ENCODE measurements at regions not wholly inside any gene's neighbourhood (a gene's known extent, or its start where the extent isn't known, plus 50 kb on each side); places are given as distances from the start of the nearest gene placed in this dataset.

- Histone ChIP-seq H3K4me3 (ENCODE audit: low read depth, low read length, poor library complexity, severe bottlenecking) (no peak overlapping the region), H3K4me1 (ENCODE audit: insufficient read depth, low read length, severe bottlenecking) (peaks cover 9% of the 10 kb centered on the region), H3K27me3 (ENCODE audit: insufficient read depth, low read length) (no peaks in the 10 kb centered on the region), H3K9me3 (ENCODE audit: low read length) (no peaks in the 10 kb centered on the region), H3K9me2 (ENCODE audit: low read depth, low read length) (no peaks in the 10 kb centered on the region), H3K27ac (ENCODE audit: low read depth, low read length, poor library complexity, severe bottlenecking) (no peak overlapping the region), H3K36me3 (ENCODE audit: insufficient read depth, low read length) (no peaks in the 10 kb centered on the region), H2AFZ (ENCODE audit: low read length) (no peak overlapping the region), H3K79me2 (ENCODE audit: insufficient read depth, low read length) (no peaks in the 10 kb centered on the region), H3F3A (ENCODE audit: insufficient read depth, low read length) (no peaks in the 10 kb centered on the region), H3K4me2 (ENCODE audit: low read length) (no peak overlapping the region), H4K20me1 (ENCODE audit: insufficient read depth, low read length) (no peaks in the 10 kb centered on the region), H3K9ac (ENCODE audit: low read length) (no peak overlapping the region)
- TF ChIP-seq, protein P1, sequence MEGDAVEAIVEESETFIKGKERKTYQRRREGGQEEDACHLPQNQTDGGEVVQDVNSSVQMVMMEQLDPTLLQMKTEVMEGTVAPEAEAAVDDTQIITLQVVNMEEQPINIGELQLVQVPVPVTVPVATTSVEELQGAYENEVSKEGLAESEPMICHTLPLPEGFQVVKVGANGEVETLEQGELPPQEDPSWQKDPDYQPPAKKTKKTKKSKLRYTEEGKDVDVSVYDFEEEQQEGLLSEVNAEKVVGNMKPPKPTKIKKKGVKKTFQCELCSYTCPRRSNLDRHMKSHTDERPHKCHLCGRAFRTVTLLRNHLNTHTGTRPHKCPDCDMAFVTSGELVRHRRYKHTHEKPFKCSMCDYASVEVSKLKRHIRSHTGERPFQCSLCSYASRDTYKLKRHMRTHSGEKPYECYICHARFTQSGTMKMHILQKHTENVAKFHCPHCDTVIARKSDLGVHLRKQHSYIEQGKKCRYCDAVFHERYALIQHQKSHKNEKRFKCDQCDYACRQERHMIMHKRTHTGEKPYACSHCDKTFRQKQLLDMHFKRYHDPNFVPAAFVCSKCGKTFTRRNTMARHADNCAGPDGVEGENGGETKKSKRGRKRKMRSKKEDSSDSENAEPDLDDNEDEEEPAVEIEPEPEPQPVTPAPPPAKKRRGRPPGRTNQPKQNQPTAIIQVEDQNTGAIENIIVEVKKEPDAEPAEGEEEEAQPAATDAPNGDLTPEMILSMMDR (IDR thresholded peaks at IDR 0.05; ENCODE audit: low read length) = no peak
- no peak for TF ChIP-seq EZH2 (IDR thresholded peaks at IDR 0.05; ENCODE audit: borderline replicate concordance, low read length)
Observed at GRCh38 chr15:69809421-69809820, 288.3 kb downstream of the TLE3 start.

DNA sequence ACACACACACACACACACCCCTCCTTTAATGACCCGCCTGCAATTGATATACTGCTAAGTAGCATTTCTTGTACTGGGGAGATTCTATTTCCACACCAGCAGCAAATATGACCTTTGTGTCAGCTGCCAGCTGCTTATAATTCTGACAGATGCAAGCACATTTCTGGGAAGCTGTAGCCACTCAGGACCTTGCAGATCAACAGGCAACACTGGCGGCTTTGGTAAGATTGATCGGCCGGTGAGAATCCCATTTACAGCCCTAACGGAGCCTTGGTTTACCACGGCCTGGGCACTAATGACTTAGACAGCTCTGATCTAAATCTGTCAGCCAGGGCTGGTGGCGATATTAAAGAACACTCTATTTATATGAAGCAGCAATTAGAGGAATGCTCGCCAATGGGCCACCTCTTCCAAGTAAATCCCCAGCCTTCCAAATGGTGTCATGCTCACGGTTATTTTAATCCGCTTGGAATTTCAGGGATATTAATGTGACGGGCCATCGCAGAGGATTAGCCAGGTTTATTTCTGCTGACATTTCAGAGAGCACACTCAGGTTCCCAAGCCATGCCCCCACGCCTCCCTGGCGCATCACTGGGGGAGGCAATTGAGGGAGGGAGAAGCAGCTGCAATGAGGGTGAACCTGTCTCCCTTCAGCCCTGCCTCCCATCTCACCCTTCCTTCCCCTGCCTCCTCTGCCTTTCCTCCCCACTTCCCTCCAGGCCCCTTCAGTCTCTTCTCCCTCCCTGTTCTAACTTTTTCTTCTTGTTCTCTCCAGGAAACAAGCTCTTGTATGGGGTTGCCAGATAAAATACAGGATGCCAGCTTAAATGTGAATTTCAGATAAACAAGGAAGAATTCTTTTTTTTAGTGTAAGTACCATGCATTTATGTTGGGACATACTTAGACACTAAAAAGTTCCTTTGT, 287.0 kb downstream of the TLE3 start:
- no peaks in the 10 kb centered on the region for H3K9me2 ChIP-seq (ENCODE audit: low read depth, low read length)
- H3K9ac ChIP-seq (ENCODE audit: low read length) = no peak overlapping the region
- H3K27me3 ChIP-seq (ENCODE audit: insufficient read depth, low read length) = no peaks in the 10 kb centered on the region
- H2AFZ ChIP-seq (ENCODE audit: low read length) = no peak overlapping the region
- H3K4me3 ChIP-seq (ENCODE audit: low read depth, low read length, poor library complexity, severe bottlenecking) = no peak overlapping the region
- H3K27ac ChIP-seq (ENCODE audit: low read depth, low read length, poor library complexity, severe bottlenecking) = no peak overlapping the region
- H3F3A ChIP-seq (ENCODE audit: insufficient read depth, low read length) = no peaks in the 10 kb centered on the region
- H3K9me3 ChIP-seq (ENCODE audit: low read length) = no peaks in the 10 kb centered on the region
- TF ChIP-seq, protein P1 (IDR thresholded peaks at IDR 0.05; ENCODE audit: low read length) = no peak
- TF ChIP-seq EZH2 (IDR thresholded peaks at IDR 0.05; ENCODE audit: borderline replicate concordance, low read length) = no peak
- no peak overlapping the region for H3K4me2 ChIP-seq (ENCODE audit: low read length)
- H3K79me2 ChIP-seq (ENCODE audit: insufficient read depth, low read length) = no peaks in the 10 kb centered on the region
- no peaks in the 10 kb centered on the region for H3K36me3 ChIP-seq (ENCODE audit: insufficient read depth, low read length)
- no peaks in the 10 kb centered on the region for H4K20me1 ChIP-seq (ENCODE audit: insufficient read depth, low read length)
- peaks cover 11% of the 10 kb centered on the region for H3K4me1 ChIP-seq (ENCODE audit: insufficient read depth, low read length, severe bottlenecking)

GRCh38 chr15:69812861-69813261, 284.9 kb downstream of the TLE3 start:
- Histone ChIP-seq H3K36me3 (ENCODE audit: insufficient read depth, low read length) (no peaks in the 10 kb centered on the region), H3K27ac (ENCODE audit: low read depth, low read length, poor library complexity, severe bottlenecking) (no peak overlapping the region), H3K27me3 (ENCODE audit: insufficient read depth, low read length) (no peaks in the 10 kb centered on the region), H3K4me2 (ENCODE audit: low read length) (no peak overlapping the region), H3K4me1 (ENCODE audit: insufficient read depth, low read length, severe bottlenecking) (peaks cover 3% of the 10 kb centered on the region), H3K4me3 (ENCODE audit: low read depth, low read length, poor library complexity, severe bottlenecking) (no peak overlapping the region), H3F3A (ENCODE audit: insufficient read depth, low read length) (no peaks in the 10 kb centered on the region), H3K9me3 (ENCODE audit: low read length) (no peaks in the 10 kb centered on the region), H2AFZ (ENCODE audit: low read length) (no peak overlapping the region), H3K9me2 (ENCODE audit: low read depth, low read length) (no peaks in the 10 kb centered on the region), H4K20me1 (ENCODE audit: insufficient read depth, low read length) (no peaks in the 10 kb centered on the region), H3K9ac (ENCODE audit: low read length) (no peak overlapping the region), H3K79me2 (ENCODE audit: insufficient read depth, low read length) (no peaks in the 10 kb centered on the region)
- TF ChIP-seq, protein P1 (IDR thresholded peaks at IDR 0.05; ENCODE audit: low read length) = no peak
- TF ChIP-seq EZH2 (IDR thresholded peaks at IDR 0.05; ENCODE audit: borderline replicate concordance, low read length) = no peak
